NOMO-1 (cell line): ENCODE measurements at regions not wholly inside any gene's neighbourhood (a gene's known extent, or its start where the extent isn't known, plus 50 kb on each side); places are given as distances from the start of the nearest gene placed in this dataset.
"Not testable (repeated sequence)": the region's sequence is repeated elsewhere in the genome, so short reads cannot be mapped to it uniquely, and the experiment has no call there.

Experiments
- DNase-seq, 2 experiments: peaks; one replicate each; lab custom pipeline; 2025; ENCODE audit not compliant: unreplicated experiment in 2 of 2; lab: John Stamatoyannopoulos, UW

DNA sequence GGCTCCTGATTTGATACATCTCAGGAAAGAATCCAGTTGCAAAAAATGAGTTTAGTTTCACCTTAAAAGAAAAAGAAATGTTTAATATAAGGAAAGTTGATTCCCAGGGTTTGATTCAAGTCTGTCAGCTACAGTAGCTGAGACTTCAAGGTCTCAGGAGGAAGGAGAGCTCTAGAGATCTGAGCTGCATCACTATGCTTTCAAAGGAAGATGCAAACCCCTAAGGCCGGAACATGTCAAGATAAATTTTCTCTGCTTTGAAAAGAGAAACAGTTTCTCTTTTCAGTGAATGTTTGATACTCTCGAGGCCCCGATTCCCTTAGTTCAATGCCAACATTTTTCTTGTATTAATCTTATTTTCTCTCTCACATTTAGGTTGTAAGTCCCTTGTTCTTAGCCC, 128.6 kb downstream of the RGPD3 start:
- no peak for DNase-seq

DNA sequence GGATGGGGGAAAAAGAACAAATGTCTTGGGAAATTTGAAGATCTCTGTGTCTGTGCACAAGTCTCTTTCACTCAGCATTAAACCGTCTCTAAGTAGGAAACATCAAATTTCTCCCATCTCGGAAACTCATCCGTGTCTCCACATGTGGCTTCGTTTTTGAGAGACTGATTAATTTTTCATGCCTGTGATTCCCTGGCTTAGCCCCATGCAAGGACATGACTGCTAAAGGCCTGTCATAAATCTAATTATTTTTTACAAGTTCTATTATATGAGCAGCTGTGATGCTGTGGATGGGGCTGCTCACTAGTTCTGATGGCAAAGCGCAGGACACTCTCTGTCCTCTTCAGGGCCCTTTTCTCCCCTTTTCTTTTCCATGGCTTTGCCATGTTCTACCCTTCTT, 129.1 kb downstream of the RGPD3 start:
- DNase-seq: no peak

DNA sequence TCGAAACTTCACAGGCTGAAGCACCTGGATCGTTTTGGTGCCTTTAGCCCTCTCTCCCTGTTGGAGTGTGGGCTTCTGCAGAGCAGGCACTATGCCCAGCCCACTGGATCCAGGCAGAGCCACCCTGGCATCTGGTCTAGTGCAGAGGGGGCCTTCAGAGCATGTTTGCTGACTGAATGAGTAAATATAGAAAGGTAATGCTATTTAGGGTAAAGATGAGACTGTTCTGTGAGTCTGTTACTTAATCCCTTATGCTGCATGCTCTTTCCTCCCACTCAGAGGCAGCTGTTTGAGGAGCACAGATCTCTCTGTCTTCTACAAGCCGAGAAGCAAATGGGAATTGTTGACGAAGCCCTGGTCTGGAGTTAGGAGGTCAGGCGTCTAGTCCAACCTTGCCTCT, 130.2 kb downstream of the RGPD3 start:
- DNase-seq: no peak

DNA sequence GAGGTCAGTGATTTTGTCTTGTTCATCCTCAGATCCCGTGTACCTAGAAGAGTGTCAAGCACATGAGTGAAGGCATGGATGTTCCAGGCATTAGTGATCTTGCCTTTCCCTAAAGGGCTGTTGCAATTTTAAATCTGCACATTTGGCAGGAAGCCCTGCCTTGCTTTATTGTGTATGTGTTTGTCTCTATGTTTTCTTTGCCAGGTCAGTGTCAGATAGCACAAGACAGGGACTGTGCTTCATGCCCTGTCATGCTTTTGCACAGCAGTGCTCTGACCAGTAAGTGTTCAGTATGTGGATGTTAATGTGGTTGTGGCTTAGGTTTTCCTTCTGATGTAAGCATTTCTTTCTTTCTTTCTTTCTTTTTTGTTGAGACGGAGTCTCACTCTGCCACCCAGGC, 131.5 kb downstream of the RGPD3 start:
- no peak for DNase-seq

DNA sequence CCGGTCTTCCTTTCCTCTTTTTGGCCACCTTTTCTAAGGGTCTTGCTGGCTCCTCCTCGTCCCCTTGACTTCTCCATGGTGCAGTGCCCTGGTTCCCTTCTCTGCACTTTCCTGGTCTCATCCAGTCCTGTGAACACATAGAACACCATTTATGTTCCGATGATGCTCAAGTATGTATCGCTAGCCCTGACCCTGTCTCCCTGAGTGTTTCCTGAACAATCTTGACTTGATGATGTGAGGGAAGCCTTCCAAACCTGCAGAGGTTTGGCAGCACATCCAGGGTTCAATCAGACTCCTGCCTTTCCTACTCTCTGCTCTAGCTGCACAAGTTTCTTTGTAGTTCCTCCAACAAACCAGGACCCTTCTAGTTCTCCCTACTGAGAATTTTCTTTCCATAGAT, 132.1 kb downstream of the RGPD3 start:
- no peak for DNase-seq

DNA sequence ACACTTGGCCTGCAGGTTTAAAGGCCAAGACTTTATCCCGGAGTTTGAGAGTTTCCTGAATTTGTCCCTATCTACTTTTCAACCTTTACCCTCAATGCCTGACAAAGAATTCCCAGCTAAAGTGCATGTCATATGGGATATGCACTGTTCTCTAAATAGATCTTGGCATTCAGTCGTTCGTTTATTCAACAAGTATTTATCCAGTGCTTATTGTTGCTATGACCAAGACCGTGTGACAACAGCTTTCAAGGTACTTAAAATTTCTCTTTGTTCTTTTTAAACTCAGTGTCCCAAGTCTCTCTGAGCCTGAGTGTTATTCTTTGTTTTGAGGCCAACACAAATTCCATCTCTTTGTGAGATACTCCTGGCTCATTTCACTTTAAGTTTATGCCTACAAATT, 133.4 kb downstream of the RGPD3 start:
- no peak for DNase-seq

DNA sequence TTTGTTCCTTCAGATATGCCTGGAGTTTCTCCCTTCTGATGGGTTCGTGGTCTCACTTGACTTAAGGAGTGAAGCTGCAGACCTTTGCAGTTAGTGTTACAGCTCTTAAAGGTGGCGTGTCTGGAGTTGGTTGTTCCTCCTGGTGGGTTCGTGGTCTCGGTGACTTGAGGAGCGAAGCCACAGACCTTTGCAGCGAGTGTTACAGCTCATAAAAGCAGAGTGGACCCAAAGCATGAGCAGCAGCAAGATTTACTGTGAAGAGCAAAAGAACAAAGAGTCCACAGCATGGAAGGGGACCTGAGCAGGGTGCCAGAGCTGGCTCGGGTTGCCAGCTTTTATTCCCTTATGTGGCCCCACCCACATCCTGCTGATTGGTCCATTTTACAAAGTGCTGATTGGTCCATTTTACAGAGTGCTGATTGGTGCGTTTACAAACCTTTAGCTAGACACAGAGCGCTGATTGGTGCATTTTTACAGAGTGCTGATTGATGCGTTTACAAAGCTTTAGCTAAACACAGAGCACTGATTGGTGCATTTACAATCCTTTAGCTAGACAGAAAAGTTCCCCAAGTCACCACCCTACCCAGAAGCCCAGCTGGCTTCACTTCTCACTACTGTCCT, 134.8 kb downstream of the RGPD3 start:
- DNase-seq: not testable (repeated sequence)

DNA sequence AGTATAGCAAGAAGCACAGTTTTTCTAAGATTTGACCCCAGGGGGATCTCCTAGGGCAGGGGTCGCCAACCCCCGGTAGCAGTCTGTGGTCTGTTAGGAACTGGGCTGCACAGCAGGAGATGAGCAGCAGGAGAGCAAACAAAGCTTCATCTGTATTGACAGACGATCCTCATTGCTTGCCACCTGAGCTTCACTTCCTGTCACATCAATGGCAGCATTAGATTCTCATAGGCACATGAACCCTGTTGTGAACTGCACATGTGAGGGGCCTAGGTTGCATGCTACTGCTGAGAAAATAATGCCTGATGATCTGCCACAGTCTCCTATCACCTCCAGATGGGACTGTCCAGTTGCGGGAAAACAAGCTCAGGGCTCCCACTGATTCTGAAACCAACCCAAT, 136.2 kb downstream of the RGPD3 start:
- no peak for DNase-seq

DNA sequence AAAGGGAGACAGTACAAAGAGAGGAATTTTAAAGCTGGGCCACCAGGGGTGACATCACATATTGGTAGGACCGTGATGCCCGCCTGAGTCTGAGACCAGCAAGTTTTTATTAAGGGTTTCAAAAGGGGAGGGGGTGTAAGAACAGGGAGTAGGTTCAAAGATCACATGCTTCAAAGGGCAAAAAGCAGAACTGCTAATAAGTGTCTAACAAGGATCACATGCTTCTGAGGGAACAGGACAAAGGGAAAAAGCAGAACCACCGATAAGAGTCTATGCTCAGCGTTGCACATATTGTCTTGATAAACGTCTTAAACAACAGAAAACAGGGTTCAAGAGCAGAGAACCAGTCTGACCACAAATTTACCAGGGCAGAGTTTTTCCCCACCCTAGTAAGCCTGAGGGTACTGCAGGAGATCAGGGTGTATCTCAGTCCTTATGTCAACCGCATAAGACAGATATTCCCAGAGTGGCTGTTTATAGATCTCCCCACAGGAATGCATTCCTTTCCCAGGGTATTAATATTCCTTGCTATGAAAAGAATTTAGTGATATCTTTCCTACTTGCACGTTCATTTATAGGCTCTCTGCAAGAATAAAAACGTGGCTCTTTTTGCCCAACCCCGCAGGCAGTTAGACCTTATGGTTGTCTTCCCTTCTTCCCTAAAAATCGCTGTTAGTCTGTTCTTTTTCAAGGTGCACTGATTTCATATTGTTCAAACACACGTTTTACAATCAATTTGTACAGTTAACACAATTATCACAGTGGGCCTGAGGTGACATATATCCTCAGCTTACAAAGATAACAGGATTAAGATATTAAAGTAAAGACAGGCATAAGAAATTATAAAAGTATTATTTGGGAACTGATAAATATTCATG, 136.5 kb upstream of the UXS1 start:
- DNase-seq: peak; percentile 5 to 34

DNA sequence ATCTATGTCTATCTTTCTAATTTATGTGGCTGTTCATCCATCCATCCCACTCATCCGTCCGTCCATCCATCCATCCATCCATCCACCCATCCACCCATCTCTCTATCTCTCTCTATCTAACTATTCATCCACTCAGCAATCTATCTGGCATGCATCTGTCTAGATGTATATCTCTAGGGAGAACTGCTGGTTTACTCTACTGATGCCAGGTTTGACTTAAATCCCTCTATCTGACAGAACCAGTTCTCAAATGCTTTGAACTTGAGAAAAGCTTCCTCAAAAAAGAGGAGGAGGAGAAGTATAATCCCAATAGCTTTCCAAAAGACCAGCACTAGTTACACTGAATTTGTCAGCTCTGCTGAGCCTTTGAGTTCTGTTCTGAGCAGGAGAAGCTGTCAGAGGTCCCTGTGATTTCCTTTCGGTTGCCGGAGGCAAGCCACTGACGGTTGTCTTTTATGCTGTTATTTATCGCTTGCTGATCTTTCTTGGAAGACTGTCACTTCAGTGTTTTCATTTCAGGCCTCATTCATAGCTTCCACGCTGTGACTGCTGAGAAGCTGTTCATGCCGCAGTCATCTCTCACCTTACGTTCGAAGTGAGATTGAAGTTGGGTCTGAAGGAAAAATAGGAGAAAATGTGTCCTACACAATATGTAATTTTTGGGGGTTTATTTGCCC, 129.4 kb upstream of the UXS1 start:
- DNase-seq: no peak

DNA sequence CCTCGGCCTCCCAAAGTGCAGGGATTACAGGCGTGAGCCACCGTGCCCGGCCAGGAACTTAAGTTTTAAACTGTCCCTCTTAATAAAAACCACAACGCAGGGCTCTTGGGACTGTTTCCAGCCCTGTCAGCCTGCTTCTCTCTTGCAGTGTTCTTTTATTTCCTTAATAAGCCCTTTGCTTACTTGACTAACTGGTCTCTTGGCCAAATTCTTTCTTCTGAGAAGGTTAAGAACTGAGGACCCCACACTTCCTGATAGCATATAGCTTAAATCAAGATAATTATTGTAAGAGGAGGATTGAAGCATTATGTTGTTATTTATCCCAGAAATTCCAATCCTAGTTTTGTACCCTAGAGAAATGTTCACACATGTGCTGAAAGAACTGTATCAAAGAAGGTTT, 128.2 kb upstream of the UXS1 start:
- no peak for DNase-seq

DNA sequence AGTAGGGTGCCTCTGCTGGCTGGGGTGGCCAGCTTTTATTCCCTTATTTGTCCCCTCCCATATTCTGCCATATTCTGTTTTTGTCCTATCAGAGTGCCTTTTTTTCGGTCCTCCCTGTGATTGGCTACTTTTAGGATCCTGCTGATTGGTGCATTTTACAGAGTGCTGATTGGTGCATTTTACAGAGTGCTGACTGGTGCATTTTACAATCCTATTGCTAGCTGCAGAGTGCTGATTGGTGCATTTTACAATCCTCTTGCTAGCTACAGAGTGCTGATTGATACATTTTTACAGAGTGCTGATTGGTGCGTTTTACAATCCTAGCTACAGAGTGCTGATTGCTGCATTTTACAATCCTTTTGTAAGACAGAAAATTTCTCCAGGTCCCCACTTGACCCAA, 126.3 kb upstream of the UXS1 start:
- DNase-seq: not testable (repeated sequence)

DNA sequence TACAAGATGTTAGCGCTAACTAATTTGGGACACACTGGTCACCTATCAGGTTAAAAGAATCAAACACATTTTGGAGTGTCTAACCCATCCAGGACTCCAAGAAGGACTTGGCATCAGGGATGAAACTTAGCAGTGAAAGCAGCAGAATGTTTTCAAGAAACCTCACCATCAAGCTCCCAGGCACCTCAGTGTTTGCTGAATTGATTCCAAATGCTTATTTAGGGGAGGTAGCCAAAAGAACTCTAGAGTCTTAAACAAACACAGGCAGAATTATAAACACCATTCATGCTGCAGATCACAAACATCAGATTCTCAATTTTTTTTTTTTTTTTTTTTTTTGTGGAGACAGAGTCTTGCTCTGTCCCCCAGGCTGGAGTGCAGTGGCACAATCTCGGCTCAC, 122.8 kb upstream of the UXS1 start:
- no peak for DNase-seq

DNA sequence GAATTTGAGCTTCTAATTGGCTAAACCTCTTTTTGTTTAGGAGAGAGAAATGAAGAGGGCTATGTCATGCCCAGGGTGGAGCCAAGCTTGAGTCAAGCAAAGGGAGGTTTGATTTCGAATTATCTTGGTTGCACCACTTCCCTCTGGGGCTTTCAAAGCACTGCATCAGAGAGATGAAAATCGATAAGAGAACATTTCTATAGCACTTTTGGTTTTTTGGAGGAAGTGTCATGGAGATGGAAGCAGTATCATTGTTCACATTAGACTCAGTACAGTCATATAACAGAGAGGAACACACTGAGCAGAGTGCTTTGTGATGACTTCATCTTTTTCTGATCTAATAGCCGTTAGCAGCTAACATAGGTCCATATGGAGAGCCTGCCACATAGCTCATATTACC, 120.3 kb upstream of the UXS1 start:
- DNase-seq: peak; percentile 12 to 51

DNA sequence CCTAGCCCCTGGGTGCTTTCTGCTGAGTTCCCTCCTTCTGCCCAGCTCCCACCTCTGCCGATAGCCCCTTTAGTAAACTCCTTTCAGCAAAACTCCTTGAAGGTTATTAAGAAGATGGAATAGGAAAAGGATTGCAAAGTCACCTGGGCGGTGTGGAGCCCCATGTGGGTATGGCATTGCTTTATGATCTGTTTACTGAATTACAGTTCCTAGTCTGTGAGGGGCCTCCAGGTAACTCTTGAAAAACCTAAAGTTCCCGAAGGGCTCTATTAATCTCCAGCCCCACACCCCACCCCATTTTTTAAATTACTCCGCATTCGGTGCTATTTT, 116.9 kb upstream of the UXS1 start:
- DNase-seq: no peak

DNA sequence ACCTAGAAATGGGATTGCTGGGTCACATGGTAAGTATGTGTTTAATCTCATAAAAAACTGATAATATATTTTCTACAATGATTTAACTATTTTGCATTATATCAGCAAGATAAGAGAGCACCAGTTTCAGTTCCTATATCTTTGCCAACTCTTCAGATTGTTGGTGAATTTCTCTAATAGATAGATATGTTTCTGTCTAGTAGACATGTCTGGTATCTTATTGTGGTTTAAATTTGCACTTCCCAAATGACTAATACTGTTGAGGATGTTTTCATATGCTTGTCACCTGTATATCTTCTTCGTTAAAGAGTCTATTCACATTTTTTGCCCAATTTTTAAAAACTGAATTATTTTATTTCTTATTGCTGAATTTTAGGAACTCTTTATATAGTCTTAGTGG, 113.8 kb upstream of the UXS1 start:
- DNase-seq: no peak

DNA sequence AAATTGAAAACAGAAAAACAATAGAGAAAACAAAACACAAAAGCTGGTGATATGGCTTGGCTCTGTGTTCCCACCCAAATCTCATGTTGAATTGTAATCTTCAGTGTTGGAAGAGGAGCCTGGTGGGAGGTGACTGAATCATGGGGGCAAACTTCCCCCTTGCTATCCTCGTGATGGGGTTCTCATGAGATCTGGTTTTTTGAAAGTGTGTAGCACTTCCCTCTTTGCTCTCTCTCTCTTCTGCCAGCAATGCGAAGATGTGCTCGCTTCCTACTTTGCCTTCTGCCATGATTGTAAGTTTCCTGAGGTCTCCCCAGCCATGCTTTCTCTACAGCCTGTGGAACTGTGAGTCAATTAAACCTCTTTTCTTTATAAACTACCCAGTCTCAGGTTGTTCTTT, 112.3 kb upstream of the UXS1 start:
- no peak for DNase-seq

DNA sequence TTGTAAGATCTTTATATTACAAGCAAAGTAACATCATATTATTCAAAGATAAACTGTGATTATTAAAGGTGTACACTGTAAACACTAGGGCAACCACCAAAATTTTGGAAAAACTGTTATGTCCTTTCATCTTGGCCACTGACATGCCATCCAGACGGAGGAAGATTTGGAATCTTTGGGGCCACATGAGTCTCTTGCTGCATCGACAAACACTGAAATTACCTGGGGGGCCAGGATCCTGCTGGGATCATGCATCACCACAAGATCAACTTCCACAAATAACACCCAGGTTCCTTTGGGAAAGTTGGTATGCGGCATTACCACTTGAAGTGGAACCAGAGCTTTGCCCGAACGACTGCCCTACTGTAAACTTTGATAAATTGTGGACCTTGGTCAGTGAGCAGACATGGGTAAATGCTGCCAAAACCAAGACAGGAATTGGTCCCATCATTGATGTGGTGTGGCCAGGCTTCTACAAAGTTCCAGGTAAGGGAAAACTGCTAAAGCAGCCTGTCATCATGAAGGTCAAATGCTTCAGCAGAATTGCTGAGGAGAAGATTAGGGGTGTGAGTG, 110.6 kb upstream of the UXS1 start:
- DNase-seq: no peak

DNA sequence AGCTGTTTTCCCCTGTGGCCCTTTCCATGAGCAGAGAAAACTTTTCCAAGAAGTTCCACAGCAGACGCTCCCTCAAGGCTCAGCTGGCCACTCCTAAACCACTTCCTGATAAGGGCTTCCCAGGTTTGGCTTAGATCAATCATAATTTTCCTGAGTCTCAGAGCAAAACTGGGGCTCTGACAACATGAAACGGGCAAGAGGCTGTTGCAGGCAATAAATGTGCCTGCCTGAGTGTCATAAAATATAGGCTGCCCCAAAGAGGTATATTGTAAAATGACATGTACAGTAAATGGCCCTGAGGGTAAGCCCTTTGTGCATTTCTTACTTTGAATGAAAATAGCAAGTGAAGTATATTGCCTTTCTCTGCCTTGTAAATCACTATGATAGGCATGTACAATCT, 105.6 kb upstream of the UXS1 start:
- DNase-seq: no peak

DNA sequence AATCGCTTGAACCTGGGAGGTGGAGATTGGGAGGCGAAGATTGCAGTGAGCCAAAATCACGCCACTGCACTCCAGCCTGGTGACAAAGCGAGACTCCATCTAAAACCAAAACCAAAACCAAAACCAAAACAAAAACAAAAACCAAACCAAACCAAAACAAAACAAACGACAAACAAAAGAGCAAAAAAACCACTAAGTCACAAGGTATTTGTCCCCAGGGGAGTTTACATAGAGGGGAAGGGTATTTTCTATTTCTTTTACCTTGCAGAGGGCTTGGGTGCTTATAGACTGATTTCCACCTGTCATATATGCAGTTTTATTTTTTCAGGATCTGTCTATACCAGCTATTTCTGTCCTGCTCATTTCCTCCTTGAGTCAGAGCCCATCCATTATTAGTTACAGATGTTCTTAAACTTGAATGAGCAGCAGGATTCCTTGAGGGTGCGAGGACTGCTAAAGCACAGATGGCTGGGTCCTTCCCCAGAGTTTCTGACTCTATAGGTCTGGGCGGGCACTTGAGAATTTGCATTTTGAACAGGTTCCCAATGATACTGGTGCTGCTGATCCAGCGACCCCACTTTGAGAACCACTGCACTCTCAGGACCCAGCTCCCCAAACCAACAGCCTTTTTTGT, 102.2 kb upstream of the UXS1 start:
- DNase-seq: no peak

DNA sequence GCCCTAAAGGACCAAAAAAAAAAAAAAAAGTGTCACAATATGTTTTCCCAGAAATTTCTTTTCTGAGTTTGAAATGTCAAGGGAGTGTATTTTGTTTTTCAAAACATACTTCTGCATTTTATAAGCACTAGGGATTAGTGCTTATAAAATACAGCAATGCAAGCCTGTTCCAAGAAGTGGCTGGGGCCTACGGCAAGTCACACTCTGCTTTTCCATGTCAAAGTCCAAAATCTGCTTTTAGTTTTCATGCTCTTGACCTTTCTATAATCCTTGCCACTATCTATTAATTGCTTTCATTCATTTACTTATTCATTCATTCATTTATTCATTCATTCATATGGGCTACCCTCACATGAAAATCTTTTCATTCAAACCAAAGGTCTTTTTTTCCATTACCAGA, 100.1 kb upstream of the UXS1 start:
- no peak for DNase-seq
